ENCODE measurements at regions not wholly inside any gene's neighbourhood (a gene's known extent, or its start where the extent isn't known, plus 50 kb on each side); places are given as distances from the start of the nearest gene placed in this dataset.

DNA sequence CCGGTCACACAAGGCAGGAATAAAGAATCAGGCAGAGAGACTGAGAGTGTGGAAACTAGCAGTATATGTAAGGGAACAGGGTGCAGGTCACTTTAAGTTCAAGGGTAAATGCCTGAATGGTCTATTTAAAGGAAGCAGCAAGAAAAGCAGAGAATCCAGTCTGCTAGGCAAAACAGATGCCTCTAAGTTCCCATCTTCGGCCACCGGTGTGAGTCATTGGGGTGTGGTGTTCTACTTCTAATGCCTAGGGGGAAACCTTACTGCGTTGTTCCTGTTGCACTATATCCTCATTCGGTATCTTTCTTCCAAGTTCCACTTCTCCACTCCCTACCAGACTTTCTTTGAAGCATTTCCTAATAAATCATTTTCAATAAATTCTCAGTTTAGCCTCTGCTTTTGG is 259.9 kb downstream of the HHIPL2 start:
- DNase-seq (ENCODE audit: low spot score), result no peak

- DNase-seq (ENCODE audit: low spot score), result no peak
Observed at GRCh38 chr1:222286011-222286410, 261.9 kb downstream of the HHIPL2 start.

DNA sequence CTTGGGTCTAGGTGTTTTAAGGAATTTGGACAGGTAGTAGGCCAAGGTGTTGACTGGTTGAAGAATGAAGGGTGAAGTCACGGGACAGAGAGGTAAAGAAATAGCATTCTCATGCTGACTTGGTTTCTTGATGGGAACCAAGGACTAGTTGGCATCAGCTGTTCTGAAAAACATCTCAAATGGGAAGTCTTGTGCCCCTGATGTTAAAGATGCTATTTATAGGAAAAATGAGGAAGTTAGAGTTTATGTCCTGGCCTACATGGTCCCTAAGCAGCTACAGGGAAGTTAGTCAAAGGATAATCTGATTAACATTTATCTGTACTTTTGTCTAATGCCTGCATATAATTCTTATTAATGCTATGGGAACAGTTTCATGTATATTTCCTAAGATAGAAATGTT is 262.4 kb downstream of the HHIPL2 start:
- DNase-seq (ENCODE audit: low spot score), result no peak

- DNase-seq (ENCODE audit: low spot score), result no peak
Observed at GRCh38 chr1:222284466-222284865, 263.4 kb downstream of the HHIPL2 start.

DNA sequence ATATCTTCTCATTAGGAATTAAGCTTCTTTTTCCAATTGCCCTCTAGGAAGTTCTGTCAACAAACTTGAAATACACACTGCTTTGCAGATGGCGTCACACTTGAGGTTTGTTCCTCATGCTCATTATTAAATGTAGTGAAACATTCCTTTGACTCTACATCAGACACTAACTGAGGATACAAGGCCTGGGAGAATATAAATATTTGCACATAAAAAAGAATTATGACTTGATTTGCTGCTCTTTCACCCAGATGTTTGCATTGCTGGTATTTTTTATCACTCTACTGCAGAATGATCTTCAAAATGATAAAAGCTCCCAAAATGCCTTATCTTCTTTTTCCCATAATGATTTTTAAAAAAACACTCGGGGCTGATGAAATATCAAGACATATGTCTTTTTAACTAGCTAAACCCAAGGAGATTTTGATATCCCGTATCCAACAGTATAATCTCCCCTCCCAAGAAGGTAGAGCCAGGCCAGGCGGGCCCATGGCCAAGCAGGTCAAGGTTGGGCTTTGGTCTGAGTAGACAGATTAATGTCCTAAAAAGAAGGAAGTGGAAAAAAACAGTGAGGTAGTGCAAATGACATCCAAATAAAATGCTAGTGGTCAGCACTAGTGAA is 264.6 kb downstream of the HHIPL2 start:
- no peak for DNase-seq (ENCODE audit: low spot score)

DNA sequence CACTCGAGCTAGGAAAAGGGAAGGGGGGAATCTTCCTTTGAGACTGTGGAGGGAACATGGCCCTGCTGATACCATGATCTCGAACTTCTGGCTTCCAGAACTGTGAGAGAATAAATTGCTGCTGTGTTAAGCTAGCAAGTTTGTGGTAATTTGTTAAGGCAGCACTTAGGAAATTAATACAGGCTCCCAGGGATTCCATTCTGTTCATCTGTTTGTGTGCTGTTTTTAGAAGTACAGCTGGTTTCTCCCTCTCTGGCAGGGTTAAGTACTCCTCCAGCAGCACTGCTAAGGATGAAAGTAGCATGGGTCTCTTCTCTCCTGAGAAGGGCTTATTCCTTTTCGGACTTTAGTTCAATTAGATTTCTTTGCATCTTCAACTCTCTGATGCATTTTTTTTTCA is 268.3 kb downstream of the HHIPL2 start:
- no peak for DNase-seq (ENCODE audit: low spot score)

- no peak for DNase-seq (ENCODE audit: low spot score)
Observed at GRCh38 chr1:222278501-222278900, 269.4 kb downstream of the HHIPL2 start.

GRCh38 chr1:222275729-222276465 is 272.0 kb downstream of the HHIPL2 start:
- DNase-seq (ENCODE audit: low spot score), result no peak

GRCh38 chr1:222275001-222275728 is 272.7 kb downstream of the HHIPL2 start:
- DNase-seq (ENCODE audit: low spot score), result no peak

DNA sequence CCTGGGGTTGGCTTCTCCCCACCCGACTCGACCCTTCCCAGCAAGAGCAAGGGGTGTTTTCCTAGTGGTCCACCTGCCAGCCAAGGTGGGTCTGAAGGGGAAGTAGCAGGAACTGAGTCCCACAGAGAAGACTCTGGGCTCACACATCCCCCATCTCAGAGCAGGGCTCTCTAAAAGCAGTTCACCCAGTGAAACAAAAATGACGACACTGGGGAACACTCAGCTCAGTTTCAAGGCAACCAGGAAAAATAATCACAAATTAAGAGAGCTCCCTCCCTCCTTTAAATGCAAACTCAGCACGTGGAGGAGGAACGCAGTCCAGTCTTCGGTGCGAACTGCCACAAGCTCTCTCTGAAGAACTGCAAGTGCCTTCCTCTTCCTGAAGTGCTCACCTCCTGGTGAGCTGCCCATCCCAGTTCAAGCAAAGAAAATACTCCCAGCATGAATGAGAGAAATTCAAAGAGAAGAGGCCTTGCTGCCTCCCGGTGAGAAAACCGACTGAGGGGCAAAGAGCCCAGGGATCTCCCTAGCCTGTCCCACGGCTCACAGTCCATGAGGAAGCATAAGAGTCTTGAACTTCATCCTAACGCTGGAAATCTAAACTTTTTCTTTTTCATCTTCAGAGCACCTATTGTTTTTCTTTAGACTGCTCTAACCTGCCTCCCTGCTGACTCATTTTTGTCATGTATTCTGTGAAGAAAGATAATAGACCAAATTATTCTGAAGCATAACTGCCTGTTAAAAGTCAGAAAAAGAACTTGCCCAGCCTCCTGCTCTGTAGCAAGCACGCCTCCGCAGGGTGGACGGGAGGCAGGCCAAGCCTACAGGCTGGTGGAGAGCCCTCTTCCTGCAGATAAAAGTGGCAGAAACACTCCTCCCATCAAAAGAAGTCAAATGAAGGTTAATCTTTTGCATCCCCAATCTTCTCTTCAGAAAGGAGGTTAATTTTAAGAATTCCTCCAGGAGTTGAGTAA is 281.4 kb downstream of the HHIPL2 start:
- DNase-seq (ENCODE audit: low spot score), result no peak

GRCh38 chr1:222263791-222264190 is 284.1 kb downstream of the HHIPL2 start:
- no peak for DNase-seq (ENCODE audit: low spot score)

DNA sequence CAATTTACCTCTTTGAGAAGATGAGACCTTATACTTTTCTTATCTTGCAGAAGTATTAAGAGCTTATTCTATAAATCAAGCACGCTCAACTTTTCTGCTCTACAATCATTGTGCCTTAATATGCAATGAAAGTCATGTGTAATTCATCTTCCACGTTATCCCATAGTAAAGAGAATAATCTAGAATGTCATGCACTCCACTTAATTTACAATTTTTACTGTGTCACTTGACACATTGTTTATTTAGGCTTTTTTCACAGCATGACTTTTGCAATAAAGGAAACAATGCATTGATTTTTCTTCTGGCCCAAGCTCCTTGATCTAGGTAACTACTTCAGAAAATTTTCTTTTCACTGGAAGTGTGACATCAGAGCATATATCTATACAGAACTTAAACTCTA is 290.9 kb downstream of the HHIPL2 start:
- no peak for DNase-seq (ENCODE audit: low spot score)

- no peak for DNase-seq (ENCODE audit: low spot score)
Observed at GRCh38 chr1:222256058-222256457, 291.8 kb downstream of the HHIPL2 start.

- DNase-seq (ENCODE audit: low spot score), result no peak
Observed at GRCh38 chr1:222252788-222253187, 295.1 kb downstream of the HHIPL2 start.

DNA sequence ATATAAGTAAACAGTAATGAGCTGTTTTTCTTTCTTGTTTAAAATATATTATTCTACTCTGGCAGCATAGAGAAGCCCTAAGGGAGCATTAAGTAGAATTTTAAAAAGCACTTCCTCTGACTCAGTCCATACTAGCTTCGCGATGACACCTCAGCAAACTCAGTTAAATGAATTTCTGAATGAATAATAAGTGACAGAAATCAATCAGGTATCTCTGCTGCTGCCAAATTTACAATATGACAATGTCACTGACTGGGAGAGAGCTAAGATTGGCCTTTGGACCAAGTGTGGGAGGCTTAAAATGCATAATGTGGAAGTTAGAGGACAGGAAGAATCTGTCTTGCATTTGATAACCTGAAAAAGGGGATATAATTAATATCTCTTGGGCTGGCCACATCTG is 296.1 kb downstream of the HHIPL2 start:
- DNase-seq (ENCODE audit: low spot score), result peak; percentile 10

GRCh38 chr1:222250376-222250775 is 297.5 kb downstream of the HHIPL2 start:
- DNase-seq (ENCODE audit: low spot score), result no peak

GRCh38 chr1:222247811-222248310 is 300.0 kb downstream of the HHIPL2 start:
- DNase-seq (ENCODE audit: low spot score), result no peak

DNA sequence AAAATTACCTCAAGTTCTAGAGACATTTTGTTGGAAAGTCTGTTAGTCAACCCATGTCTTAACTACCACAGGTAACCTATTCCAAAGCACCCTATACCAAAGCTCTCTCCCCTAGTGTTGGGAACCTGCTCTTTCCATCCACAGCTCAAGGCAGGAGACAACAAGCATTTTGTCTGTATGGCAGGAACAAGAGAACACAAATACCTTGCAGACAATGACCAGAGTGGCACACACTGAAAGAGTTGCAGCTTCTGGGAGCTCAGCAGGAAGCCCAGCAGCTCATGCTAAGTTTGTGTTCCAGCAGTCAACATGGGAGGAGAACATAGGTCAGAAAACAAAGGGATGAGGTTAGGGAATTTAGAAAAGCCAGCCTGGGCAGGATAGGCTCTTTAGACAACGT is 300.8 kb downstream of the HHIPL2 start:
- no peak for DNase-seq (ENCODE audit: low spot score)

DNA sequence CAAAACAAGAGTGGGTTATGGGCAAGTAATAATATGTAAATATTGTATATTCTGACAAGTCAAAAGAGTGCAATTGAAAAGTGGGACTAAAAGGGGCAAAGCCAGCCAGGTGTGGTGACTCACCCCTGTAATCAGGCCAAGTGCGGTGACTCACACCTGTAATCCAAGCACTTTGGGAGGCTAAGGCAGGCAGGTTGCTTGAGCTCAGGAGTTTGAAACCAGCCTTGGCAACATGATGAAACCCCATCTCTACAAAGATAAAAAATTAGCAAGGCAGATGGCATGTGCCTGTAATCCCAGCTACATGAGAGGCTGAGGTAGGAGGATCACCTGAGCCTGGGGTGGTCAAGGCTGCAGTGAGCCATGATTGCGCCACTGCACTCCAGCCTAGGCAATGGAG is 304.0 kb downstream of the HHIPL2 start:
- DNase-seq (ENCODE audit: low spot score), result no peak

GRCh38 chr1:222242492-222242891 is 305.4 kb downstream of the HHIPL2 start:
- no peak for DNase-seq (ENCODE audit: low spot score)

GRCh38 chr1:222241410-222241809 is 306.5 kb downstream of the HHIPL2 start:
- no peak for DNase-seq (ENCODE audit: low spot score)
